ACC112 (cell line): ENCODE measurements at regions not wholly inside any gene's neighbourhood (a gene's known extent, or its start where the extent isn't known, plus 50 kb on each side); places are given as distances from the start of the nearest gene placed in this dataset.

Experiments
- H2AFZ ChIP-seq: fragments of 200-600 bp; sonication (generic); one replicate; pipeline ENCODE4 v1.6.0; 2017; ENCODE audit warnings: antibody characterized with exemption, low read length; ENCODE audit not compliant: unreplicated experiment
- H3K27ac ChIP-seq: fragments of 200-600 bp; sonication (generic); 2 replicates; pipeline ENCODE4 v1.5.1; 2014; ENCODE audit warnings: low read depth, mild to moderate bottlenecking, antibody characterized with exemption, low read length, moderate library complexity
- H3K27me3 ChIP-seq: fragments of 200-600 bp; sonication (generic); 2 replicates; pipeline ENCODE4 v1.6.1; 2014; ENCODE audit warnings: mild to moderate bottlenecking, antibody characterized with exemption, low read length, moderate library complexity, mixed read lengths; ENCODE audit not compliant: insufficient read depth
- H3K36me3 ChIP-seq: fragments of 200-600 bp; sonication (generic); 2 replicates; pipeline ENCODE4 v1.6.1; 2016; ENCODE audit warnings: mild to moderate bottlenecking, antibody characterized with exemption, low read length, moderate library complexity, mixed read lengths; ENCODE audit not compliant: insufficient read depth
- H3K4me1 ChIP-seq: fragments of 200-600 bp; sonication (generic); one replicate; pipeline ENCODE4 v1.6.1; 2016; ENCODE audit warnings: low read length, mixed read lengths; ENCODE audit not compliant: insufficient read depth, unreplicated experiment, control insufficient read depth
- H3K4me3 ChIP-seq: fragments of 200-600 bp; sonication (generic); 2 replicates; pipeline ENCODE4 v1.5.1; 2014; ENCODE audit warnings: mild to moderate bottlenecking, low read depth, low read length
- H3K79me2 ChIP-seq: fragments of 200-600 bp; sonication (generic); one replicate; pipeline ENCODE4 v1.6.0; 2016; ENCODE audit warnings: low read length; ENCODE audit not compliant: control insufficient read depth, unreplicated experiment, insufficient read depth

DNA sequence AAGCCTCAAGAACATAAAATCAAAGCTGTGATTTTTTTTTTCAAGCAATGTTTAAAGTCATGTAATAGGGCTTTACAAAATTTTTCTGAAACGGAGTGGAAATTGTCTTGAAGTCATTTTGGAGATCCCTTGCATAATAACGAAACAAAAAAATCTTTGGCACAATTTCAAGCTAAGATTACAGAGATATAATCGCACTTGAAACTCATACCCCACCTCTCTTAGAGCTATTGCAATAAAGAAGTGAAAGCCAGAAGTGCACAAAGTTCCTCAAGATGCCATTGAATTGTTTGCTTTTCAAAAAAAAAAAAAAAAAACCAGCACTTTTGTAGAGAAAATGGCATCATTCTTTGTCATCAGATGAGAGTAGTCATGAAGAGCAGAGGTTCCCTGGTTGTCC, 152.3 kb downstream of the PAX3 start:
- no peak overlapping the region for H2AFZ ChIP-seq
- no peaks in the 10 kb centered on the region for H3K4me1 ChIP-seq
- H3K4me3 ChIP-seq: no peak overlapping the region
- H3K27me3 ChIP-seq: no peaks in the 10 kb centered on the region
- H3K36me3 ChIP-seq: no peaks in the 10 kb centered on the region
- H3K27ac ChIP-seq: no peak overlapping the region
- H3K79me2 ChIP-seq: no peaks in the 10 kb centered on the region

DNA sequence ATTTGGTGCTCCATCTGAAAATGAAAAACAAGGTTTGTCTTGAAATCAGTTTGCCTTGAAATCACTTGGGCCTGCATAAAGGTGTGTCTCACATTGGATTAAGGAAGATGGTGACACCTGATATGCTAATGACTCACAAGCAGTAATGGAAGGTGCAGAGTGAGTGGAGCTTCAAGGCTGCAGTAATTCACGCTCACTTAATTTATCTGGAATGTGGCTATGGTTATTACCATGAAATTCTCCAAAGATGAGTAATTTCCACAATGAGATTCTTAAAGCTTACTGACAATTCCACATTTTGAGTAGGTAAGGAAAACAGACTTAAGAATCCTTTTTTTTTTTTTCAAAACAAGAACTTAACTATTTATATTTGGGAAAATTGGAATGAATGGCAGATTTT, 156.8 kb downstream of the PAX3 start:
- Histone ChIP-seq H3K27ac (no peak overlapping the region), H3K4me1 (no peaks in the 10 kb centered on the region), H3K4me3 (no peak overlapping the region), H2AFZ (no peak overlapping the region), H3K36me3 (no peaks in the 10 kb centered on the region), H3K79me2 (no peaks in the 10 kb centered on the region), H3K27me3 (no peaks in the 10 kb centered on the region)

DNA sequence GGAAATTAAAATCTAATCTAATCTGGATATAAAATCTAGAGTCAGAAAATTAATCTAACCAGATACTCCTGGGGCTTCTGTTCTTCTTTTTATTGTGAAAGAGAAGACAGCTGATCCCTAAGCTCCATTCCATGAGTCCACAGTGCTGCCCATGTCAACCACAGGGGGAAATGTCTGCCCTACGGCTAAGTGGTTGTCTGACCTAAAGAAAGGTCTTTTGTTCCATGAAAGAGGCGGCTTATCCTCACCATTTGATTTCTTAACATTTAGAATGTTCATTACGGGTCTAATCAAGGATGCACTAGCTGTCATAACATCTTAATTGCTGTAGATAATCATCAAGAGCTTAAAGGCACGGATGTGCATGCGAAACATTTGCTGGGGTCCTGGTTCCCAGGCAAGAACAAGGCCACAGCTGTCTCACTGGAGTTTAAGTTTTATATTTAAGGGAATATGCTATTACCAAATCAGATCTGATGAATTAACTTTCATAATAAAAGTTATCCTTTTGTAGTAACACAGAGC, 162.6 kb downstream of the PAX3 start:
- Histone ChIP-seq H3K4me3 (no peak overlapping the region), H3K27me3 (no peaks in the 10 kb centered on the region), H3K36me3 (no peaks in the 10 kb centered on the region), H3K27ac (no peak overlapping the region), H3K4me1 (no peaks in the 10 kb centered on the region), H3K79me2 (no peaks in the 10 kb centered on the region), H2AFZ (no peak overlapping the region)

DNA sequence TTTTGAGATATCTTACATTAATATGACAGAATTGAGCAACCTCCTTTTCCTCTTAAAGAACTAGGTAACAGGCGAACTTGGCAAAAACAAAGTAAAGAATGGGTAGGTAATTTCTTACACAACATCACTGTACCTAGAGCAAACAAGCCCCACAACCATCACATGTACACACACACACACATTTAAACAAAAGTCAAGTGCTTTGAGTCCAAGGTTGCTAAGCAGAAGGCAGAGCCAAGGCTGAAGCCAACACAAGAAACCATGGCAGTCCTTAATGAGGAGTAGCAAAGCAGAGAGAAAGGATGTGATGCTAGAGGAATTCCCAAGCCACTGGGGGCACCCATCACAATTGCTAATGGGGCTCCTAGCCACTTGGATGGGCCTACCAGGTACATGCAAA, 164.1 kb downstream of the PAX3 start:
- H3K4me1 ChIP-seq: no peaks in the 10 kb centered on the region
- H2AFZ ChIP-seq: no peak overlapping the region
- H3K4me3 ChIP-seq: no peak overlapping the region
- H3K27me3 ChIP-seq: no peaks in the 10 kb centered on the region
- H3K79me2 ChIP-seq: no peaks in the 10 kb centered on the region
- no peaks in the 10 kb centered on the region for H3K36me3 ChIP-seq
- no peak overlapping the region for H3K27ac ChIP-seq

DNA sequence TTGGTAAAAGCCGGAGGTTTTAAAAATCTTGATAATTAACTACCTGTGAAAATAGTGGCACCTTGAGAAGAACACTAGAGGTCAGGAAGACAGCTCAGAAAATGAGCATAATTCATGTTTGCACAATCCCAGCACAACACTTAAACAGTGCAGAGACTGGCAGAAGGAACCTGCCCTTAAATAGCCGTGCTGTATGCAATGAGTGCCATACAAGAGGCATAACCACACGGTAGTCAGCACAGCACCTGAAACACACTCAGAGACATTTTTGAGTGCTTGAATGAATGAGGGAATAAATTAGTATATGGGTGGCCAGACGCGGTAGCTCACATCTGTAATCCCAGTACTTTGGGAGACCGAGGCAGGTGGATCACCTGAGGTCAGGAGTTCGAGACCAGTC, 164.9 kb downstream of the PAX3 start:
- H3K4me3 ChIP-seq: no peak overlapping the region
- no peaks in the 10 kb centered on the region for H3K79me2 ChIP-seq
- no peaks in the 10 kb centered on the region for H3K4me1 ChIP-seq
- H3K27ac ChIP-seq: no peak overlapping the region
- no peak overlapping the region for H2AFZ ChIP-seq
- no peaks in the 10 kb centered on the region for H3K36me3 ChIP-seq
- H3K27me3 ChIP-seq: no peaks in the 10 kb centered on the region

DNA sequence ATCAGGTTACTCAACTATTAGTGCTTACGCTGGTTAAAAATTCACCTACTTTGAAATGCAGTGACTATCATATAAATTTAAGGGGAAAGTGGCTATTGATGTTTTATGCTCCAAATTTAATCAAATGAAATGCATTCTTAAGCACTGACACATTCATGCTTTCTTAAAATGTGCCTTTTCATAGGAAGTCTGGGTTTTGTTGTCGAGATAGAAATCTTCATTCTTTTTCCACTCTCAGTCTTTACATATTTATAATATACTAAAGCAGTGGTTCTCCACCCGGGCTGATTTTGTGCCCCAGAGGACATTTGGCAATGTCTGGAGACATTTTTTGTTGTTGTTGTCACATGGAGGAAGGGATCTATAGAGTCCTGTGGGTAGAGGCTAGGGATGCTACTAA, 167.9 kb downstream of the PAX3 start:
- H3K4me1 ChIP-seq: no peaks in the 10 kb centered on the region
- H3K79me2 ChIP-seq: no peaks in the 10 kb centered on the region
- H3K27ac ChIP-seq: no peak overlapping the region
- no peak overlapping the region for H2AFZ ChIP-seq
- H3K36me3 ChIP-seq: no peaks in the 10 kb centered on the region
- no peak overlapping the region for H3K4me3 ChIP-seq
- H3K27me3 ChIP-seq: no peaks in the 10 kb centered on the region

DNA sequence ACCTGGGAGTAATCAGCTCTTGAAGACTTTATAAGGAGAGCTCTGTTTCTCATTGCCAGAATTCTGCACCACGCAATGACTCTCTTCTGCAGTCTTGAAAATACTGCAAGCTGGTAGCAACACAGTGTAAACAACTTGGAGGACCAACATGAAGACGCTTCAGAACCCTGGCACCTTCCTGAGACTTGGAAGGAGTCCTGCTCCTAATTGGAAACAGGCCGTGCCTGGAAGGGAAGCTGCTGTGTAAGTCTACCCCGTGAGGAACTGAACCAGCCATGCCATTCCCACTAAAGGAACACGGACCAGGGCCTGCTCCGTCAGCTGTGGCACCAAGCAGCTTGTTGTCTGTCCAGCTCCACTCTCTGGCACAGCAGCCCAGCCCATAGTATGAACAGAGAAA, 171.1 kb downstream of the PAX3 start:
- Histone ChIP-seq H2AFZ (no peak overlapping the region), H3K27ac (no peak overlapping the region), H3K4me1 (no peaks in the 10 kb centered on the region), H3K36me3 (no peaks in the 10 kb centered on the region), H3K79me2 (no peaks in the 10 kb centered on the region), H3K4me3 (no peak overlapping the region), H3K27me3 (no peaks in the 10 kb centered on the region)

DNA sequence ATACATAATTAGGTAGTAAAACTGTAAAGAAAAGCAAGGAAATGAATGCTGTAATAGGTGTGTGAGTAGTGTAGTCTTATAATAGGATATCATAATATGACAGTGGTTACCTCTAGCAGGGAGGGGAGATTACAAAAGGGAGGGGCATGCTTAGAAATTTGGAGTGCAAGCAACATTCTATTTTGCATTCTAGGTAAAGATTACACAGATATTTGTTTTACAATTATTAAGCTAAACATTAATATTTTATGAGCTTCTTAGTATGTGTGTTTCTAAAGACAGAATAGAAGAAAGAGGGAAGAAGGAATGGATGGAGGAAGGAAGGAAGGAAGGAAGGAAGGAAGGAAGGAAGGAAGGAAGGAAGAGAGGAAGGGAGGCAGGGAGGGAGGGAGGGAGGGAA, 177.9 kb downstream of the PAX3 start:
- Histone ChIP-seq H2AFZ (no peak overlapping the region), H3K4me1 (no peaks in the 10 kb centered on the region), H3K4me3 (no peak overlapping the region), H3K27me3 (no peaks in the 10 kb centered on the region), H3K79me2 (no peaks in the 10 kb centered on the region), H3K36me3 (no peaks in the 10 kb centered on the region), H3K27ac (no peak overlapping the region)

DNA sequence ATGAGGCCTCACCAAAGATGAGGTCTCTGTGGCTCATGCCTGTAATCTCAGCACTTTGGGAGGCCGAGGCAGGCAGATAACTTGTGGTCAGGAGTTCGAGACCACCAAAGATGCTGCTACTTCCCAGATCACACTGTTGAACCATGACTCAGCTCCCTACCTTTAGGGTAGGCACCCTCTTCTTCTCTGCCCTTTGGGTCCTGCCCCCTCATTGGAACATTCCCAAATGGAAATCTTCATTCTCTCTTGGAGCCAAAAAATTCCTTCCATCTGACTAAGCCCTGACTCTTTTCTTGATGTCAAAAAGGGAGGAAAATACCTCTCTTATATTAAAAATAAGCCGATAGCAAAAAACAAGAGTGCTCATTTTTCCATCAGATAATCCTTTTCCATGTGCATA, 183.5 kb downstream of the PAX3 start:
- Histone ChIP-seq H3K27ac (no peak overlapping the region), H3K27me3 (no peaks in the 10 kb centered on the region), H3K79me2 (no peaks in the 10 kb centered on the region), H3K4me3 (no peak overlapping the region), H2AFZ (no peak overlapping the region), H3K36me3 (no peaks in the 10 kb centered on the region), H3K4me1 (no peaks in the 10 kb centered on the region)

DNA sequence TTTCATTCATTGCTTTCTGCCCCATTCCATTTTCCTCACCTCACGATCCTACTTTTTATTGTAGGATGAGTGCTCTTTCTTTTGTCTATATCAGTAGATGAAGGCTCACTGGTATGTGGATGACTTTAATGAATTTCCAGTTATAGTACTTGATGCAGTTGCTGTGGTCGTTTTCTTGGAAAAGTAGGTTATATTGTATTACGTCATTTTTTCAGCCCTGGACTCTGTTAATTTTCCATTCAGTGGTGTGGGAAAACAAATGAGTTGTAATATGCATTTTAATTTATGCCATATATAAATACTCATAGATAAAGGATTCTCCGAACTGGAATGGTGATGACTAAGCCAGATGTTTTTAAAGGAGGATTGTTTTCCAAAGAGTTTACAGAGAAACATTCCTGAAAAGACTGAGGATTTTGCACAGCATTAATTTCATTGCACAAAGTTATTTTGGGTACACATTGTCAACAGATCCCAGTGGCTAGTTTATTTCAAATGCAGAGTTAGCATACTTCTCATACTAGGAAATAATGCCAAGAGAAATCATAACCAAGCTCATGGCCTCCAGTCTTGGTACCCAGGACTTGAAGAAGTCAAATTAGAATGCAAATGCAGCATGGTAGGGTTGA, 189.7 kb downstream of the PAX3 start:
- Histone ChIP-seq H3K27me3 (peaks cover 4% of the 10 kb centered on the region; the same call in 1 of the 2 replicates), H3K27ac (no peak overlapping the region), H3K79me2 (no peaks in the 10 kb centered on the region), H3K36me3 (no peaks in the 10 kb centered on the region), H2AFZ (no peak overlapping the region), H3K4me1 (no peaks in the 10 kb centered on the region), H3K4me3 (no peak overlapping the region)

DNA sequence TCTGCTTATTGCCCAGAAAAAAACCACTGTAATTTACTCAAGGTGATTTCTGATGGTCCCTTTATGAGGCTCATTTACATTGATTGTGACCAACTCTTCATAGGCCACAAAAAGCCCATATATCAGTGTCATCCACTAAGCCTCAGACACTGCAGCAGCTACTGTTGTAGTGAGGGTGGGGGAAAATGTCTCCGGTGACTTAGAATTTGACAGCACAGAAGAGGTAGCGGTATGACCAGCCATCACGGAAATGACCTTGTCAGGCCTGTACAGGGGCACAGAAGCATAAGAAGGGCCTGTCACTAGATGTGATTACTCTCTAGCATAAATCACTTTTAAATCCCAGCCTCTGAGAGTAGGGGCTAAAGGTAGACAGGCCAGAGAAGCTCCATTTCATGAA, 190.3 kb downstream of the PAX3 start:
- H3K4me3 ChIP-seq: no peak overlapping the region
- no peaks in the 10 kb centered on the region for H3K36me3 ChIP-seq
- peaks cover 6% of the 10 kb centered on the region; the same call in 1 of the 2 replicates for H3K27me3 ChIP-seq
- H3K27ac ChIP-seq: no peak overlapping the region
- no peaks in the 10 kb centered on the region for H3K4me1 ChIP-seq
- no peaks in the 10 kb centered on the region for H3K79me2 ChIP-seq
- H2AFZ ChIP-seq: no peak overlapping the region
